ENCODE measurements at regions not wholly inside any gene's neighbourhood (a gene's known extent, or its start where the extent isn't known, plus 50 kb on each side); places are given as distances from the start of the nearest gene placed in this dataset.

- no peak overlapping the region for H3K27ac ChIP-seq (ENCODE audit: low read depth, low read length)
- H3K4me2 ChIP-seq (ENCODE audit: low read depth, low read length, poor library complexity, severe bottlenecking) = no peak overlapping the region
- H3K79me2 ChIP-seq (ENCODE audit: insufficient read depth, low read length) = no peaks in the 10 kb centered on the region
- no peak overlapping the region for H3K9ac ChIP-seq (ENCODE audit: low read length)
- TF ChIP-seq CTCF (IDR thresholded peaks at IDR 0.05; ENCODE audit: insufficient read depth, low read length, poor library complexity, severe bottlenecking) (no peak), EZH2phosphoT487 (conservative IDR thresholded peaks at IDR 0.05; ENCODE audit: low read length) (no peak)
- no peaks in the 10 kb centered on the region for H4K20me1 ChIP-seq (ENCODE audit: low read depth, low read length)
- H3K9me2 ChIP-seq (replicated peaks; ENCODE audit: insufficient read depth, low read length) = no peaks in the 10 kb centered on the region
- no peak overlapping the region for H2AFZ ChIP-seq (ENCODE audit: low read depth, low read length, severe bottlenecking)
- no peaks in the 10 kb centered on the region for H3K36me3 ChIP-seq (ENCODE audit: low read length)
- H3K4me3 ChIP-seq (ENCODE audit: insufficient read depth, low read length, poor library complexity, severe bottlenecking) = no peak overlapping the region
- no peaks in the 10 kb centered on the region for H3F3A ChIP-seq (ENCODE audit: insufficient read depth)
- H3K9me3 ChIP-seq (ENCODE audit: insufficient read depth, low read length) = no peaks in the 10 kb centered on the region
- no peaks in the 10 kb centered on the region for H3K27me3 ChIP-seq (ENCODE audit: low read length)
Observed at GRCh38 chr2:4475618-4476017, 772.2 kb downstream of the DCDC2C start.

- Histone ChIP-seq H3K79me2 (ENCODE audit: insufficient read depth, low read length) (no peaks in the 10 kb centered on the region), H3K9me2 (replicated peaks; ENCODE audit: insufficient read depth, low read length) (no peaks in the 10 kb centered on the region), H2AFZ (ENCODE audit: low read depth, low read length, severe bottlenecking) (no peak overlapping the region), H3K36me3 (ENCODE audit: low read length) (no peaks in the 10 kb centered on the region), H3K27me3 (ENCODE audit: low read length) (no peaks in the 10 kb centered on the region), H3F3A (ENCODE audit: insufficient read depth) (no peaks in the 10 kb centered on the region), H3K4me2 (ENCODE audit: low read depth, low read length, poor library complexity, severe bottlenecking) (no peak overlapping the region), H3K4me3 (ENCODE audit: insufficient read depth, low read length, poor library complexity, severe bottlenecking) (no peak overlapping the region), H3K27ac (ENCODE audit: low read depth, low read length) (no peak overlapping the region), H3K9me3 (ENCODE audit: insufficient read depth, low read length) (no peaks in the 10 kb centered on the region), H3K9ac (ENCODE audit: low read length) (no peak overlapping the region), H4K20me1 (ENCODE audit: low read depth, low read length) (no peaks in the 10 kb centered on the region)
- TF ChIP-seq CTCF (IDR thresholded peaks at IDR 0.05; ENCODE audit: insufficient read depth, low read length, poor library complexity, severe bottlenecking) (no peak), EZH2phosphoT487 (conservative IDR thresholded peaks at IDR 0.05; ENCODE audit: low read length) (no peak)
Observed at GRCh38 chr2:4483050-4483449, 779.7 kb downstream of the DCDC2C start.

GRCh38 chr2:4486971-4487370, 783.6 kb downstream of the DCDC2C start:
- Histone ChIP-seq H3F3A (ENCODE audit: insufficient read depth) (no peaks in the 10 kb centered on the region), H3K9me3 (ENCODE audit: insufficient read depth, low read length) (no peaks in the 10 kb centered on the region), H3K27ac (ENCODE audit: low read depth, low read length) (no peak overlapping the region), H3K4me3 (ENCODE audit: insufficient read depth, low read length, poor library complexity, severe bottlenecking) (no peak overlapping the region), H2AFZ (ENCODE audit: low read depth, low read length, severe bottlenecking) (no peak overlapping the region), H3K79me2 (ENCODE audit: insufficient read depth, low read length) (no peaks in the 10 kb centered on the region), H3K9ac (ENCODE audit: low read length) (no peak overlapping the region), H3K9me2 (replicated peaks; ENCODE audit: insufficient read depth, low read length) (no peaks in the 10 kb centered on the region), H3K4me2 (ENCODE audit: low read depth, low read length, poor library complexity, severe bottlenecking) (no peak overlapping the region), H4K20me1 (ENCODE audit: low read depth, low read length) (no peaks in the 10 kb centered on the region), H3K27me3 (ENCODE audit: low read length) (no peaks in the 10 kb centered on the region), H3K36me3 (ENCODE audit: low read length) (no peaks in the 10 kb centered on the region)
- TF ChIP-seq EZH2phosphoT487 (conservative IDR thresholded peaks at IDR 0.05; ENCODE audit: low read length) = no peak
- no peak for TF ChIP-seq CTCF (IDR thresholded peaks at IDR 0.05; ENCODE audit: insufficient read depth, low read length, poor library complexity, severe bottlenecking)
